Activated CD4-positive, alpha-beta T cell treated with anti-CD3 and anti-CD28 coated beads, Interleukin-10, Interleukin-2, amounts not matched to agents 100 ng/mL and 50 ng/mL, durations not matched to agents 16 hours and 8 hours (primary cell): ENCODE measurements at regions not wholly inside any gene's neighbourhood (a gene's known extent, or its start where the extent isn't known, plus 50 kb on each side); places are given as distances from the start of the nearest gene placed in this dataset.
"Not testable (repeated sequence)": the region's sequence is repeated elsewhere in the genome, so short reads cannot be mapped to it uniquely, and the experiment has no call there.

Source experiments
- DNase-seq: peaks from one replicate; pipeline ENCODE4 v3.0.0-alpha.2; 2020

DNA sequence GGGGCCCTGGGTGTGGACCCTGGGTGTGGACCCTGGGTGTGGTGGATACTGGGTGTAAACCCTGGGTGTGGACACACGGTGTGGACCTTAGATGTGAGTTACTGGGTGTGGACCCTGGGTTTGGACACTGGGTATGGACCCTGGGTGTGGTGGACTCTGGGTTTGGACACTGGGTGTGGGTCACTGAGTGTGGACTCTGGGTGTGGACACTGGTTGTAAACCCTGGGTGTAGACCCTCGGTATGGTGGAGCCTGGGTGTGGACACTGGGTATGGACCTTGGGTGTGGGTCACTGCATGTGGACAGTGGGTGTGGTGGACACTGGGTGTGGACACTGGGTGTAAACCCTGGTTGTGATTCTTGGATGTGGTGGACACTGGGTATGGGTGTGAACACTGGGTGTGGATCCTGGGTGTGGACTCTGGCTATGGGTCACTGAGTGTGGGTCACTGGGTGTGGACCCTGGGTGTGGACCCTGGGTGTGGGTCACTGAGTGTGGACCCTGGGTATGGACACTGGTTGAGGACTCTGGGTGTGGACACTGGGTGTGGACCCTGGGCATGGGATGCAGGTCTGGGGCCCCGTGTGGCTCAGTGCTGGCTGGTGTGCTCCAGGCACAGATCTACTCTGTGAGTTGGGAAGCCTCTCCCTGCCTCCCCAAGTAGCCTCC, 356.2 kb downstream of the GLRX3 start:
- DNase-seq: no peak

GRCh38 chr10:130493021-130493420, 356.8 kb downstream of the GLRX3 start:
- no peak for DNase-seq

DNA sequence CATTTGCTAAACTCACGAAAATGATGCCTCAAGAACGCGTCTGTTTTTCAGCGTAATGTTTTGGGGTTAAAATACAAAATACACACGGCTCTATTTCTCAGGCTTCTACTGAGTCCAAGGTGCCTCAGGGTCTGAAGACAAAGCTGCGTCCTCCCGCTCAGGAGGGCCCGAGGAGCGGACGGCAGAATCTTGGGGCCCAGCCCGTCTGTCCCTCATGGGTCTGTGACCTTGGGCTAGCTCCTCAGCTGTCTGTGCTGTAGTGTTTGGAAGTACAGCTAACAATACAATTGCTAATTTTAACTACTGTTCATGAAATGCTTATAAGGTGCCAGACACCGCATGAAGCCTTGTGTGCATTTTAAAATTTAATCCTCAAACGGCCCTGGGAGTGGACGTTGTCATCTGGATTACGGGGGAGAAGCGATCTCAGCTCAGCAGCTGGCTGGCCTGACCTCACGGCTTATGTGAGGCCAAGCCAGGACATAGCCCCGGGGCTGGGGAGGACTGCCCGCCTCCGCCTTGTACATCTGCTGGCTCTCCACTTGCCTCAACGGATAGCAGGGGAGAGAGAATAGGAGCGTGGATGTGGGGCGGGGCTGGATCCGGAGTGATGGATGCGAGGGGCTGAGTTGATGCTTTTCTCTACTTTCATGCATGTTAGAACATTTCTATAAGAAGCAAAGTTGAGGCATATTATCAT, 357.4 kb downstream of the GLRX3 start:
- DNase-seq: no peak

DNA sequence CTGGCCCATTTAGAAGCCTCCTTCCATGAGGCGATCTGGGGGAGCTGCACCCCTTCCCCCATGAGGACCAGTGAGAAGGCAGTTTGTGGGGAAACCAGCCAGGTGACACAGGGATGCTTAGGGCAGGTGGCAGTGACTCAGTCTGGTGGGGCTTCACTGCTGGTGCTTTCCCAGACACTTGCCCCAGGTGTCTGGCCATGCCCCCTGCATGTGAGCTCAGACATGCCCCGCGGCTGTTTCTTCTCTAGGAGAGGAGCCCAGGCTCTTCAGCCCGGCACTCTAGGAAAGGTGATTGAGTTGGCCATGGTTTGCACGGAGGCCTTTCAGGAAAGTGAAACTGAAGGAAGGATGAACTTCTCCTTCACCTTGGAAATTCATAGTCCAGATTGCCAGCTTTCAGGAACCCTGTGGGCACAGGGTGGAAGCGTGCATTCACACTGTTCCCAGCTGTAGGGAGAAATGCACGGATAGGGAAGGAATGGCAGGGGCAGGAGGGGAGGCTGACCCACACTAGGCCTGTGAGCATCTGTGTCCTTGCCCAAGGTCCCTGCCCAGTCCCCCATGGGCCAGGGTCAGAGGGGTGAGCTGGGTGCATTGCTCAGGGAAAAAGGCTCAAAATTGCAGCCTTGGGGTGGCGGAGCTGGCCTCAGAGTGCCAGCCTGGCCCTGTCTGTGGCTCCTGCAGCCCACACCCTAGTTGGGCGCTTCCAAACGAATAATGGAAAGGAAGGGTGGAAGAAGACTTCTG, 359.1 kb downstream of the GLRX3 start:
- DNase-seq: no peak

GRCh38 chr10:130495891-130496636, 359.9 kb downstream of the GLRX3 start:
- no peak for DNase-seq

DNA sequence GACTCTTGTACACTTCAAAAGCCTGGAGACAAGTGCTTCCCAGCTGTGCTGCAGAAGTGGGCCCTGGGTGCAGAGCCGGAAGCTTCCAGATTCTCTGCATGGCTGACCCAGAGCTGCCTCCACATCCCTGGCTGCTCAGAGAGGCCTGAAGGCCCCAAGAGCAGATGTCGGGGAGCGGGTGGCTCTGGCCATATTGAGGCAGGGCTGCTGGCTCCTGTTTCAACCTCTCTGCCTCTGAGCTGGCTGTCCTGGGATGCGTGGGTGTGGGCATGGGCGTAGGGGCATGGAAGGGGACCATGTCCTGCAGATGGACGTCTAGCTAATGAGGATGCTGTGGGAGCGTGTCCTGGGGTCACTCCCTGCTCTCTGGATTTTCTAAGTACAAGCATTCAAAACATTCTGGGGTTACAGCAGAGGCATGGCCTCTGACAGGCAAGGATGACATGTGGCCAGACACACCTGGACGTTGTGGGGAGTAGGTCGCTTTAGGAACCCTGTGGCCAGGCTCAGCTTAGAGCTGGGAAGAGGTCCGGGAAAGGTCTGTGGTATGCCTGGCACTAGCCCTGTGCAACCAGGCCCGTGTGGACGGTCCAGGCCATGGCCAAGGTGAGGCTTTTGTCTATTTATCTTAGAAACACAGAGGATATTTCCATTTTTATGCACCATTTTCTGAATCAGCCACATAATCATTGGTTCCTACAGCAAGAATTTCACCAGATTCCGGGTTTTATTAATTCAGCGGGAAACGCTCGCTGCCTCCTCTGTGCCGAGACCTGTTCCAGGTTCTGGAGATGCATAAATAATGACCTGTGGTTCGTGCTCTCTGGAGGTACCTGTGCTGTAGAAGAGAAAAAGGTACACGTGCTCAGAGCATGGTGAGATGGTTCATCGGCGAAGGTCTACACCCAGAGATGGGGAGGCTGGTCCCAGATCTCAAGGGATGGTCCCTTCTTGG, 361.1 kb downstream of the GLRX3 start:
- DNase-seq: no peak

DNA sequence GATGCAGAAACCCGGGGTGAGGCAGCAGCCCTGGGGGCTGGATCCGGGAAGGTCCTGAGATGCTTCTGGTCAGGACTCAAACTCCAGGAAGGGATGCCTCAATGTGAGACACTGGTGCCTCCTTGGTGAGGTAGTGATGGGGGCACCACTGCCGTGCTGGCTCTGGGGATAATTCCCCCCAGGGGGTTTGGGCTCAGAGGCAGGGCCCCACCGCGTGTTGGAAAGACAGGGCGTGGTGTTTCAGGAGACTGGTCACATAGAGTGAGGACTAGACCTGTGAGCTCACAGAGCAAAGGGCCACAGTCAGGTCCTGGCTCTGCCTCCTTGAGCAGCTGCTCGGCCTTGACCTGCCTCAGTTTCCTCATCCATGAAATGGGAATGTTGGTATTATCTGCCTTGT, 361.9 kb downstream of the GLRX3 start:
- no peak for DNase-seq

GRCh38 chr10:130498934-130499333, 362.7 kb downstream of the GLRX3 start:
- no peak for DNase-seq

DNA sequence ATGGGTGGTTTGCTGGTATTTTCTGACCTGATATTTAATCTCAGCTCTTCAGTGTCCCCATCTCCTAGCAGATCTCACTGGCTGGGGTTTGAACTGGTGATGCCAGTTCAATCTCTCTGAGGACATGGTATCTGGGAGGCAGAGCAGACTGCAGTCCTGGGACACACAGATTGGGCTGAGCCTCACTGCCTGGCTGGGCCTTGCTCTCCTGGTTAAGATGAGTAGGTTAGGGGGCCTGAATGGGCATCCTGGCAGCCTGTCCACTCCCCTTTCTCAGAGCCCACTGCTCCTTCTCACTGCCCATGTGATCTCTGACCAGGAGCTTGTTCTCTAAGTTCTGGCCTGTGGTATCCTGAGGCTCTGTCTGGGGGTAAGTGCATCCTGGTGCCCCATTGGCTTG, 363.4 kb downstream of the GLRX3 start:
- DNase-seq: no peak

DNA sequence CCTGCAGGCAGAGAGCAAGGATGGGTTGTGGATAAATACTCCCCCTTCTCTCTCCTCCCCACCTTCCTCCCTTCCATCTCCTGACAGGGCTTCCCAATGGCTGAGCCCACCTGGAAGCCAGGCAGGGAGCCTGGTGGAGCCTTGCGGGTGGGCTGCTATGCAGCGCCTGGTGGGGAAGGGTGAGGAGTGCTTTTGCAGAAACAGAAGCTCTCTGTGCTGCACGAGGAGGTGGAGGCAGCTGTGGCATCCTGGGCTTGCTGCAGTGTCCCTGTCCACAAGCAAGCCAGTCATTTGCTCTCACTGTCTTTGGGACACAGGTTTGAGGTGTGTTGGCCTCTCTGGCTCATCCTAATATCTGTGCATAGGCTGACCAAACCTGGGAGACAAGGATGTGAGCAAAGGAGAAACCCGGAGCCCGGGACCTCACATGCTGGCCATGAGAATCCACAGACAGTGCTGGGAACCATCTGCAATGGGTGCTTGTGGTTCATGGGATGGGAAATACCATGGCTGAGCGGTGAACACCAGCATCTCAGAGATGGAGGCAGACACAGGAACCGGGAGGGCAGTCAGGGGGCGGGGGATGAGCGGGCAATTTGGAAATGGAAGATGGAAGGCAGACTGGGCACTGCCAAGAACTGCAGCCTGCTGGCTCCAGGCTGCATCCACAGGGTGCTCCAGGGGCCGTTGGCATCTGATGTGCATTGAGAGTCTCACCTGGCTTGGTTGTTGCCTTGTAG, 364.2 kb downstream of the GLRX3 start:
- DNase-seq: no peak

DNA sequence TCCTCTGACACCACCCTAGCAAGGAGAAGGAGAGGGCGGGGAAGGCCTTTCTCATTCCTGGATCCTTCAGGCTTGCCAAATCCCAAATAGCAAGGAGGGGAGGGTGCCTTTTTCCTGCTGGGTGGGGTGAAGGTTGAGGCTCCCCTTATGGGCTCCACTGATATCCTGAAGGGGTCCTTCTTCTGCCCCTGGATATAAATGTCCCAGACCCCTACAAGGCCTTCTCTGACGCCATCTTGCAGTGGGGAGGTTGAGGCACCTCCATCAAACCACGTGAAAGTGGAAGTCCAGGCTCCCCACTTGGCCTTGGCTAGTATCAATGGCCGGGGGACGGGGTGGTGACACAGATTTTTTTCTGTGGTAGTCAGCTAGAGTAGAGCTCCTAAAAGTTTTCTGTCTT, 371.3 kb downstream of the GLRX3 start:
- no peak for DNase-seq

DNA sequence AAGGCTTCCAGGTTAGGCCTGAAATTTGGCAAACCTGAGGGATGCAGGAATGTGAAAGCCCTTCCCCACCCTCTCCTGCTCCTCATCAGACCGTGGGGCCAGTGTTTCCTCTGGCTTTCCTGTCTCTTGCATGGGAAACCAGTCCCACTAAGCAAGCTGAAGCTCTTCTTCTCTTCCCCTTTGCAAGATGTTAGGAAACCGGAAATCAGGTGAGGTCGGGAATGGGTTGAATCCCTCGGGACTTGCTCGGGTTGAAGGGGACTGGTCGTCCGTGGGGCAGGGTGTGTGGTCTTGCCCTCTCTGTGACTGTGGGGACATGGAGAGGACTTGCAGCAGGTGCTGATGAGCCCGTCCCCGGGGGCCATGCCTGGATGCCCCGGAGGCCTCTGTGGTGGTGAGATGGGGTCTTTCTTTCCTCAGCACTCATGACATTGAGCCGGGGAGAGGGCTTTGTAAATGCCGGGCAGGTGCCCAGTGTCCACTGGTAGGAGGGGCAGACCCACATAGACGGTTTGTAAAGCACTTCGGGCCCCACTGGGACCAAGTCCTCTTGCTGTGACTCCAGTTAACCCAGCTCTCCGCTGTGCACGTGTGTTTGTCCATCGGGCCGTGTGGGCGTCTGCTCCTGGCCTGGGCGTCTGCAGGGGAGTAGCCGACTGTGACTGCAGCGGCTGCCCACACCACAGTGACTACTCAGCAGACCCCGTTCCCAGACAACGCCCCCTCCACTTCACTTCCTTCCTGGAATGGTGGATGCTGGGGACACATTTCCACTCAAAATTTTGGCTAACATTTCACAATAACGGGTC, 373.9 kb downstream of the GLRX3 start:
- no peak for DNase-seq

DNA sequence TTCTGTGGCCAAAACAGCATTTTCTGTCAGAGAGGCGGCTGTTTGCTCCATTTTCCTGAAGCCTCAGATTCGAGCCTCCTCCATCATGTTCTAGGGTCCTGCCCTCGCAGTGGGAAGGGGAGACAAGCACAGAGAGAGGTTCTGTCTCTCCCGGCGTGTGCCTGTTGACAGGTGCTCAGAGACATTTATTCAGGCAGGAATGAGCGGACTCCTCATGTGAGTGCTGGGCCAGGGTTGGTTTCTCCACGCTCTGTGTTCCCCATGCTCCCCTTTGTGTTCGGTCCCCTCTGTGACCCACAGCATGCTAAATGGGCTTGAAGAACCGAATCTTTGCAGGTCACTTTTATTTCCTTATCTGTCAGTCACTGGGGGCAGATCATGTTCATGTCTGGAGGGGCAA, 374.6 kb downstream of the GLRX3 start:
- no peak for DNase-seq

GRCh38 chr10:130511766-130512165, 375.6 kb downstream of the GLRX3 start:
- no peak for DNase-seq

GRCh38 chr10:130512936-130513335, 376.7 kb downstream of the GLRX3 start:
- no peak for DNase-seq

DNA sequence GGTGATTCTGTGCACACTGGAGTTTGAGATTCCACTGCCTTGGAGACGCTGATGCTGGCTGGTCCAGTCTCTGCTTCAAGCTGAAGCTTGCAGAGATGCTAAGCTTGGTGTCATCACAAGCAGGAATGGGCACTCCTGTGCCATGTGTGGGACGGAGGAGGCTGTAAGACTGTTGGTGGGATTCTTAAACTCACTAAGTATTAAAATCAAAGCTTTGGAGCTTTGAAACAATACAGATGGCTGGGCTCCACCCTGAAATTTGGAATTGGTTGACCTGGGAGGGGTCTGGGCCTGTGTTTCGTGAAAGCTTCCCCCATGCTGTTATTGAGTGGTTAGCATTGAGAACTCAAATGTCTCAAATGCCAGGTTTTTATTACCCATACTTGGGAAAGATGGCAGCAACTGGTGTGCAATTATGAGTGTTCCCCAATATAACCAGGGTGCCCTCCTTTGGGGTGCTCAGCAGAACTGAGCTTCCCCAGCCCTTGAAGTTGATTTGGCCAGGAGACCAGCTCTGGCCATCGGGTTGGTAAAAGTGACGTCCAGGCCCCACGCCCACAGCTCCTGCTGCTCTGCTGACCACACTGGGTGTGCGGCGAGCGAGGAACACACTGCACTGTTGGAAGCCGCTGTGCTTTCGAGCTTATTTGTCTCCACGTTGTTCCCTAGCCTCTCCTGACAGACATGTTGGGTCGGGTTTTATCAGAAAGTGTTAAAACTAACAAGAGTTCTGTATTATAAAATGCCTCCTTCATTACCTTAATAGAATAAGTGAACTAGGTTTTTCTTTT, 377.7 kb downstream of the GLRX3 start:
- DNase-seq: no peak

GRCh38 chr10:130515670-130516069, 379.5 kb downstream of the GLRX3 start:
- DNase-seq: no peak

DNA sequence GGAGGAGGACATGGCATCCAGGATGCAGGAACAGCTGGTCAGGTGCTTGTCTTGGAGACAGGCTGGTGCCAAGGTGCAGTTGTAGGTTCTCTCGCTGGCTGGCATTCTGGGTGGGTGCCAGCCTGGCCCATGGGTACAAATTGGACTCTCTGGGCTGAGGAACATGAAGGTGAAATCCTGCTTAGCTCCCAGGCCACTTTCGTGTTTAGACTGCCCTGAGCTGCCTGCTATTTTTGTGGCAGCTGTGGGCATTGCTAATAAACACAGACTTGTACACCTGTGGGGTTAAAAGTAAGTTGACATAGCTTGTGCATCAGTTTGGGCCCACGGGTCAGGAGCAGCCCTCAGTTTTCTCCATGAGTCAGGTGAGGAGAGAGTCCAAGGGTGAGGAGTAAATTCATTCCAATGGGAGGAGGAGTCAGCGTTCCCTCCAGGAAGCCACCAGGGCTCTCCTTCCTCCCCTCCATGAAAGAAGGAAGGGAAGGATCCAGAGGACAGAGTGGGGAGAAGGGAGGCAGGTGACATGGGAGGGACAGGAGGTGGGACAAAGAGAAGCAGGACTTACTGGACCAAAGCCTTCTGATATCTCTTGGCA, 380.0 kb downstream of the GLRX3 start:
- DNase-seq: no peak

- not testable (repeated sequence) for DNase-seq
Observed at GRCh38 chr10:130518921-130519320, 382.7 kb downstream of the GLRX3 start.
